ENCODE measurements at regions not wholly inside any gene's neighbourhood (a gene's known extent, or its start where the extent isn't known, plus 50 kb on each side); places are given as distances from the start of the nearest gene placed in this dataset.

- no peak overlapping the region for H3K56ac ChIP-seq (ENCODE audit: extremely low read depth, insufficient read depth, low read length)
- no peak overlapping the region for H2AK9ac ChIP-seq (replicated peaks; ENCODE audit: low read depth, low read length, poor library complexity)
- H3K27ac ChIP-seq (ENCODE audit: insufficient read depth, low read length), result no peak overlapping the region
- H3K4me2 ChIP-seq (ENCODE audit: low read depth, low read length), result no peak overlapping the region
- no peak overlapping the region for H4K5ac ChIP-seq (ENCODE audit: low read depth, low read length)
- H3K79me1 ChIP-seq (ENCODE audit: low read depth in 1 of 2, low read length in 2 of 2), result no peaks in the 10 kb centered on the region
- dilution Hi-C loops (cut with HindIII; ENCODE audit: low sequenced_read_pairs, unreplicated experiment), result no loop called here
- WGBS, 2 experiments (ENCODE audit: extremely low coverage in 2 of 2, insufficient read length in 1 of 2), result 25% methylated on average over 4 of the region's 7 CpGs; no CpG with 5 or more reads in 1 of the 2 experiments
- no peak overlapping the region for H3K4ac ChIP-seq (ENCODE audit: low read depth, low read length)
- no peak overlapping the region for H2AK5ac ChIP-seq (ENCODE audit: low read depth, low read length)
- H4K8ac ChIP-seq (ENCODE audit: low read depth in 2 of 2, low read length in 2 of 2), result no peak overlapping the region
- DNase-seq, result no peak
- CTCF ChIA-PET, result no interaction called here
- BruUV-seq (replicated peaks), result no TSS peak
- H2BK120ac ChIP-seq (ENCODE audit: low read depth, low read length), result no peak overlapping the region
- no peaks in the 10 kb centered on the region for H3K36me3 ChIP-seq (ENCODE audit: control insufficient read depth, insufficient read depth, low read length)
- no peak for ATAC-seq (ENCODE audit: low read depth)
- no peak overlapping the region for H2BK15ac ChIP-seq (ENCODE audit: low read depth, low read length)
- intact Hi-C loops (cut with micrococcal nuclease), result no loop called here
- no peak overlapping the region for H3K4me3 ChIP-seq (ENCODE audit: insufficient read depth, low read depth, low read length)
- H3K27me3 ChIP-seq (ENCODE audit: control insufficient read depth, insufficient read depth, low read length), result no peaks in the 10 kb centered on the region
- H3K18ac ChIP-seq (ENCODE audit: low read depth, low read length), result no peak overlapping the region
- no peak overlapping the region for H3K23ac ChIP-seq (ENCODE audit: low read depth, low read length)
- POLR2A ChIA-PET (ENCODE audit: unreplicated experiment), result no interaction called here
- H3K9me3 ChIP-seq (ENCODE audit: control insufficient read depth, insufficient read depth, low read length), result peaks cover 12% of the 10 kb centered on the region
- no peak overlapping the region for H2AFZ ChIP-seq (replicated peaks; ENCODE audit: low read length, poor library complexity)
- TF ChIP-seq RCOR1 (IDR thresholded peaks at IDR 0.05; ENCODE audit: insufficient replicate concordance, low read length) (no peak), NFE2L2 (IDR thresholded peaks at IDR 0.05; ENCODE audit: low read depth, low read length) (no peak), RFX5 (IDR thresholded peaks at IDR 0.05; ENCODE audit: low read depth, low read length) (no peak), BHLHE40 (IDR thresholded peaks at IDR 0.05; ENCODE audit: low read depth, low read length) (no peak), CHD1 (IDR thresholded peaks at IDR 0.05; ENCODE audit: low read depth, low read length) (no peak)
- H3K9ac ChIP-seq (ENCODE audit: low read depth, low read length), result no peak overlapping the region
- no peak overlapping the region for H3K14ac ChIP-seq (replicated peaks; ENCODE audit: low read depth, low read length)
- no peaks in the 10 kb centered on the region for H3K9me1 ChIP-seq (ENCODE audit: insufficient read depth, low read length)
- in situ Hi-C loops (cut with MboI; ENCODE audit: low sequenced_read_pairs), result no loop called here
- H4K91ac ChIP-seq (ENCODE audit: insufficient read depth, low read depth, low read length), result no peak overlapping the region
- H3K4me1 ChIP-seq (ENCODE audit: control insufficient read depth, insufficient read depth, low read length), result no peaks in the 10 kb centered on the region
- H4K20me1 ChIP-seq (ENCODE audit: insufficient read depth, low read length), result no peaks in the 10 kb centered on the region
- H2BK5ac ChIP-seq (ENCODE audit: low read depth, low read length, poor library complexity, severe bottlenecking), result no peak overlapping the region
- H2BK20ac ChIP-seq (ENCODE audit: low read depth, low read length), result no peak overlapping the region
These were observed 942.9 kb downstream of the CDH18 start for GRCh38 chr5:19044931-19045695.

All from IMR-90 (cell line).